K562 (cell line): ENCODE measurements at regions not wholly inside any gene's neighbourhood (a gene's known extent, or its start where the extent isn't known, plus 50 kb on each side); places are given as distances from the start of the nearest gene placed in this dataset.

Source experiments
- ATAC-seq: fragments of 200-7000 bp; cut with Tn5 transposase; 3 replicates; pipeline ENCODE4 v1.9.1; 2020; ENCODE audit warnings: moderate library complexity
- BruUV-seq: library from RNA; stranded (reverse); fragments of 400-500 nt; replicated peaks from 2 replicates; lab custom pipeline; 2021; lab: Mats Ljungman, UMichigan
- CTCF ChIA-PET: fragments of 300-600 bp; formaldehyde crosslinking; extraction: SDS; loops from one replicate; lab custom pipeline; 2021; ENCODE audit warnings: low intra/inter-chr PET ratio; lab: Yijun Ruan, JAX
- POLR2A ChIA-PET: fragments of 300-600, 350-650 bp; sonication (Branson Sonifier 250); formaldehyde crosslinking; extraction: SDS; loops from one replicate; lab custom pipeline; 2021; ENCODE audit warnings: antibody characterized with exemption, inconsistent platforms; lab: Yijun Ruan, JAX
- DNase-seq, 4 experiments: peaks; one replicate each; pipeline versions ENCODE4 v3.0.0 to v3.0.0-alpha.2; 2011 to 2018; ENCODE audit warnings: low spot score in 3 of 4, mixed read lengths in 3 of 4; ENCODE audit errors: extremely low read depth in 1 of 4
- FAIRE-seq: peaks from 2 replicates; lab custom pipeline; 2011; peaks lifted over from hg19 to GRCh38; lab: Jason Lieb, UNC
- H2AFZ ChIP-seq: 2 replicates; pipeline ENCODE4 v1.6.0; 2011; ENCODE audit warnings: low read depth, low read length, control low read depth, inconsistent platforms
- H3K27ac ChIP-seq: fragments of 200-600 bp; 3 replicates; pipeline ENCODE4 v1.8.0; 2011; ENCODE audit warnings: low read depth, mild to moderate bottlenecking, control low read depth, inconsistent platforms, low read length, moderate library complexity, mixed read lengths; ENCODE audit errors: extremely low read depth
- H3K27me3 ChIP-seq, 2 experiments: fragments of 300-600 bp in 1 of 2; 2 replicates in 1 of 2; 3 replicates in 1 of 2; pipeline versions ENCODE4 v1.6.0 to v1.8.0; 2011; ENCODE audit warnings: inconsistent platforms in 2 of 2, low read length in 2 of 2, mild to moderate bottlenecking in 1 of 2, mixed read lengths in 1 of 2, moderate library complexity in 1 of 2; ENCODE audit not compliant: control insufficient read depth in 2 of 2, insufficient read depth in 2 of 2
- H3K36me3 ChIP-seq: fragments of 300-600 bp; 3 replicates; pipeline ENCODE4 v1.8.0; 2011; ENCODE audit warnings: mild to moderate bottlenecking, low read length, inconsistent platforms; ENCODE audit not compliant: control insufficient read depth, insufficient read depth
- H3K4me1 ChIP-seq, 2 experiments: fragments of 200-600 bp in 1 of 2; replicated peaks in 1 of 2; 2 replicates in 1 of 2; 3 replicates in 1 of 2; pipeline versions ENCODE4 v1.5.1 to v1.8.0; 2011; ENCODE audit warnings: inconsistent platforms in 2 of 2, low read length in 2 of 2, mild to moderate bottlenecking in 1 of 2, mixed read lengths in 1 of 2, moderate library complexity in 1 of 2; ENCODE audit not compliant: control insufficient read depth in 2 of 2, insufficient read depth in 2 of 2
- H3K4me2 ChIP-seq: 2 replicates; pipeline ENCODE4 v1.6.1; 2011; ENCODE audit warnings: low read length, control low read depth, inconsistent platforms, mixed read lengths; ENCODE audit not compliant: insufficient read depth
- H3K4me3 ChIP-seq: fragments of 200-600 bp; sonication (generic), shearing (Covaris generic); 2 replicates; pipeline ENCODE4 v1.5.1; 2016; ENCODE audit warnings: control low read depth, inconsistent platforms
- H3K79me2 ChIP-seq: fragments of 200-600 bp; 3 replicates; pipeline ENCODE4 v1.8.0; 2011; ENCODE audit warnings: low read length, inconsistent platforms; ENCODE audit not compliant: control insufficient read depth, insufficient read depth
- H3K9ac ChIP-seq, 2 experiments: 2 replicates each; pipeline versions ENCODE4 v1.6.0 to v1.6.1; 2011; ENCODE audit warnings: low read depth in 2 of 2, low read length in 2 of 2, control low read depth in 1 of 2, inconsistent platforms in 1 of 2, mild to moderate bottlenecking in 1 of 2, mixed read lengths in 1 of 2; ENCODE audit not compliant: insufficient read depth in 1 of 2
- H3K9me1 ChIP-seq: one replicate; pipeline ENCODE4 v1.6.0; 2011; ENCODE audit warnings: inconsistent platforms, mild to moderate bottlenecking, low read length, moderate library complexity; ENCODE audit not compliant: control insufficient read depth, insufficient read depth
- H3K9me3 ChIP-seq: replicated peaks from 2 replicates; pipeline ENCODE4 v1.5.1; 2011; ENCODE audit warnings: low read depth, low read length, inconsistent platforms; ENCODE audit not compliant: control insufficient read depth, insufficient read depth
- H4K20me1 ChIP-seq: replicated peaks from 2 replicates; pipeline ENCODE4 v1.6.1; 2011; ENCODE audit warnings: low read length, inconsistent platforms, mixed read lengths; ENCODE audit not compliant: control insufficient read depth, insufficient read depth
- BRF2 ChIP-seq: IDR thresholded peaks from 3 replicates; pipeline ENCODE4 v1.6.1; 2011; ENCODE audit warnings: borderline replicate concordance, mild to moderate bottlenecking; ENCODE audit not compliant: insufficient read length, insufficient read depth
- NFIC ChIP-seq: fragments of 450-650 bp; IDR thresholded peaks from 2 replicates; pipeline ENCODE4 v1.6.1; 2017; ENCODE audit warnings: mild to moderate bottlenecking, inconsistent platforms
- ZNF239 ChIP-seq: fragments of 250-450 bp; sonication (Bioruptor Pico); IDR thresholded peaks from 2 replicates; pipeline ENCODE4 v1.4.0; 2020; ENCODE audit warnings: mild to moderate bottlenecking
- ZNF263 ChIP-seq: sonication (generic); formaldehyde crosslinking; IDR thresholded peaks from 2 replicates; pipeline ENCODE4 v1.8.0; 2022; ENCODE audit warnings: mild to moderate bottlenecking, missing genetic modification reagents, borderline replicate concordance
- WGBS: fragments of 100-300 bp; shearing (Covaris generic); methylation state at CpG from one replicate; pipeline ENCODE4 v1.1.6; 2016; ENCODE audit warnings: low coverage, mixed read lengths; ENCODE audit not compliant: insufficient coverage; ENCODE audit errors: missing lambda C conversion rate; 5-methylcytosine and 5-hydroxymethylcytosine counted together
- in situ Hi-C: fragments of 300-500 bp; cut with MboI; formaldehyde crosslinking; loops from 4 replicates; pipeline ENCODE4 v1.15.0; 2018; ENCODE audit warnings: inconsistent platforms, mixed read lengths
- intact Hi-C: fragments of 100-400 bp; cut with micrococcal nuclease; formaldehyde crosslinking; loops from 2 replicates; pipeline ENCODE4 v1.14.2; 2022

DNA sequence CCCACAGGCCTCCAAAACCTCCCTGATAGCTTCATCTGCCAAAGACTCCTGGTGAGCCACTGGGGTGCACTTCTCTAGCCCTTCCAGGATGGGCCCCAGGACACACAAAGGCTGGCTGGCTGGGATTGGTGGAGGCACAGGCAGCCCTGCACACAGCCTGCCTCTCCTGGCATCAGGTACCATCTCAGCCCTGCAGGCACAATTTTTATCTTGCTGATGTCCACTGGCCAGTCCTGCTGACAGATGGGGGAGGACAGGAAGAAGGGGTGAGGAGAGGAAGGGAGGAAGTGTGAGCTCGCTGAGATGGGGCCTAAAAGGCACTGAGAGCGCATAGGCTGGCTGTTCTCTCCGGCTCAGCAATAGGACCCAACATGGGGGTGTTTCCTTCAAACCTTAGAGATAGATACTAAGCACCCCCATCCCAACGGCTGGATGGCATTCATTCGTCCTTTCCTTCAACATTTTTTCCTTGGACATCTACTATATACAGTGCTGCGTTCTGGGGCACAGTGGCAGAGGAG lies 92.7 kb downstream of the PJA1 start:
- H3K9me3 ChIP-seq = no peaks in the 10 kb centered on the region
- in situ Hi-C loops (no loop called here), intact Hi-C loops (no loop called here)
- no peak overlapping the region for H3K9ac ChIP-seq
- TF ChIP-seq ZNF263 = no peak
- TF ChIP-seq ZNF239 = peak; percentile 74
- no peaks in the 10 kb centered on the region for H4K20me1 ChIP-seq
- H3K27ac ChIP-seq = no peak overlapping the region
- H3K36me3 ChIP-seq = no peaks in the 10 kb centered on the region
- H3K79me2 ChIP-seq = no peaks in the 10 kb centered on the region
- no peak for ATAC-seq
- POLR2A ChIA-PET = no interaction called here
- H3K4me2 ChIP-seq = no peak overlapping the region
- WGBS = 31% methylated on average over 3 of the region's 6 CpGs
- H2AFZ ChIP-seq = no peak overlapping the region
- CTCF ChIA-PET = no interaction called here
- no peak overlapping the region for H3K4me3 ChIP-seq
- no TSS peak for BruUV-seq
- no peaks in the 10 kb centered on the region for H3K27me3 ChIP-seq
- H3K4me1 ChIP-seq = no peaks in the 10 kb centered on the region; a peak in 1 of 5 replicates
- FAIRE-seq = no peak
- H3K9me1 ChIP-seq = peaks cover 2% of the 10 kb centered on the region
- DNase-seq = no peak

GRCh38 chrX:69070949-69071650 lies 94.2 kb downstream of the PJA1 start:
- WGBS = 29% methylated on average over 8 of the region's 12 CpGs

More at GRCh38 chrX:69070949-69071650, 94.2 kb downstream of the PJA1 start:
- Histone ChIP-seq H3K27me3 (no peaks in the 10 kb centered on the region), H3K79me2 (no peaks in the 10 kb centered on the region), H3K9me1 (peaks cover 2% of the 10 kb centered on the region), H3K36me3 (no peaks in the 10 kb centered on the region), H3K4me2 (no peak overlapping the region), H3K9ac (no peak overlapping the region), H3K9me3 (no peaks in the 10 kb centered on the region), H3K4me1 (no peaks in the 10 kb centered on the region), H4K20me1 (no peaks in the 10 kb centered on the region), H3K27ac (no peak overlapping the region), H2AFZ (no peak overlapping the region), H3K4me3 (no peak overlapping the region)
- no peak for TF ChIP-seq BRF2
- TF ChIP-seq NFIC = peak; percentile 27; the same call in 1 of the 2 replicates
- DNase-seq (no peak), ATAC-seq (no peak), FAIRE-seq (no peak)
- intact Hi-C loops (no loop called here), in situ Hi-C loops (no loop called here)
- POLR2A ChIA-PET = interaction anchor here (1.1 kb wide), 1 partner anchor 15 kb away, joined by 3 read pairs; no protein-coding TSS in a partner anchor
- BruUV-seq = no TSS peak
- CTCF ChIA-PET = no interaction called here
